Globus pallidus (tissue), 1 donor: ENCODE measurements at regions not wholly inside any gene's neighbourhood (a gene's known extent, or its start where the extent isn't known, plus 50 kb on each side); places are given as distances from the start of the nearest gene placed in this dataset.
"Not testable (repeated sequence)": the region's sequence is repeated elsewhere in the genome, so short reads cannot be mapped to it uniquely, and the experiment has no call there.

ENCODE experiments used
- DNase-seq: peaks from one replicate; pipeline ENCODE4 v3.0.0-alpha.2; 2015; ENCODE audit warnings: low spot score

DNA sequence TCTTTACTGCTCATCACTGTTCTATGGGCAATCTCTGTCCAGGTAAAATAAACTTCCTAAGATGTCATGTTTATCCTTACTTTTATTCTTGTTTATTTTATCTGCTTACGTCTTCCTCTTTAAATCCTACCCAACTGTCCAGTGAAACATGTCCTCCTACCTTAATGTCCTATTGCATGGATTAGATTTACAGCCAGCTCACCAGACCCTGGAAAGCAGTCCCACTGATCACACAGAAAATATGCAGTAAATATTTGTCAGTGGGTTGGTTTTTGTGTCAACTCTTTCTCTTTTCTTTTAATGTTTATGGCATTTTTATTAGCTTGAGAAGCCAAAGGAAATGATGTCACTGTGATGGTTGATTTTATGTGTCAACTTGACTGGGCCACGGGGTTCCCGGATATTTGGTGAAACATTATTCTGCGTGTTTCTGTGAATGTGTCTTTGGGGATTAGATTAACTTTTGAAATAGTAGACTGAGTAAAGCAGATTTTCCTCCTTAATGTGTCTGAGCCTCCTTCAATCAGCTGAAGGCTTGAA is 258.3 kb downstream of the SRGAP2C start:
- DNase-seq, result no peak

GRCh38 chr1:121444096-121444495 is 259.3 kb downstream of the SRGAP2C start:
- no peak for DNase-seq

DNA sequence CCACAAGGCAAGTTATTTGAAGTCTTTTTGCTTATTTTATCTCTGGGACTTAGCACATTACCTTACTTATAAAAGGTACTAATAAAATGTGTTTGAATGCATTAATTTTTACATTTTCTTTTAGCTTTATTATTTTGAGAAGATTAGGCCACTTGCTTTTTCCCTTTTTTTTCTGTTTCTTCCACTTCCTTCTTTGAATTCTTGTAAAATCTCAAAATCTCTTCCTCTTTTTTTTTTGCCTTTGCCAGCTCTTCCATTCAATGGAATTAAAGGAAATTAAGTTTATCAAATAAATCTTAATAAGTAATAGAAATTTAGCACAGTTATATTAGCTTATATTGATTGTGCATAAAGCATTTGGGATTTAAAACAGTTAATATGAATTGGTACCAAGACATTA is 260.9 kb downstream of the SRGAP2C start:
- DNase-seq, result no peak

DNA sequence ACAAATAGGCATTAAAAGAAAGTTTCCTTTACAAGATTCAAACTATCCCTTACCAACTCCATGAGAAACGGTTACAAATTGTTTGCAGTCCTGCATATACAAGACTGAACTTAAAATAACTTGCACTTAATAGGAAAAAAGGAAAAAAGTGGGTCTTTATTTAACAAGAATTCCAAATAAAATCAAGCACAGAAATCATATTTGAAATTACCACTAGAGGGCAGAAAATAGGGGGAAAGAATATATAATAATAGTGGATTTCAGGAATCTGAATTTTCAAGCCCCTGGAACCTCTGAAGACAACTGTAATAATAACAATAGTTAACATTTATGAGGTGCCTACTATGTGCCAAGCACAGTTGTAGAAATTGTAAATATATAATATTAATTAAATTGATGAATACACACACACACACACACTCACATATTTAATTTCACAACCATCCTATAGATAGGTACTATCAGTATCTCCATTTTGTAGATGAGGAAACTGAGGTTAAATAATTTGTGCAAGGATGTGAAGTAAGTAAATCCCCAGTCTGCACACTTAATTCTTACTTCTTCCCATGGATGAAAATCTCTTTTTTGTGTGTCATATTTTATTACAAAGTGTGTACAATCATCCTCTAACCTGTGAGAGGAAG is 262.6 kb downstream of the SRGAP2C start:
- not testable (repeated sequence) for DNase-seq

DNA sequence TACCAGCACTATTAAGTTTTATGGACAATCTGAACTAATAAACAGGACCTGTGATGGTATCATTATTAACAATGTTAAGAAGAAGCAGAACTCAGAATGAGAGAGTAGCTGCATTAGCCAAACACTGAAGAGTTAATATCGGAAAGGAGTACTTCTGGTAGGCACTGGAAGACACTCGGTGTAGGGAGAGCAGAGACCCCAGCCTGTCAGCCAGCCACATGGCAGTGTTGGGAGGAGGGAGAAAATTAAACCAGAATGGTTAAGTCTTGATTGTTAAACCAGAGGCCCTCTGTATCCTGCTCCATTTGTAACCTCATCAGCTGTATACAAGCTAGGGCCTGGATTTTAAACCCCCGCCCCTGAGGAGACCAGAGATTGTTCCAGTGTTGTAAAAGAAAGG is 263.3 kb downstream of the SRGAP2C start:
- DNase-seq, result not testable (repeated sequence)

DNA sequence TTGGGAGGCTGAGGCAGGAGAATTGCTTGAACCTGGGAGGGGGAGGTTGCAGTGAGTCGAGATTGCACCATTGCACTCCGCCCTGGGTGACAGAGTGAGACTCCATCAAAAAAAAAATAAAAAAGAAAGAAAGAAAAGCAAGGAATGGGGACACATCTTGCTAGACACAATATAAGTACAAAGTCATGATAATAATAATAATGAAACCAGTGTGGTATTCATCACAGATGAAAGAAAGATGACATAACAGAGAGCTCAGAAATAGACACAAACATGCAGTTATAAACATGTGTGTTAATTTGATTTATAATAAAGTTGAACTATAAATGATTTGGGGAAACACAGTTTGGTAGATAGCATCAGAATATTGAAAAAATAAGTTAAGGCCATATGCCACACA is 264.1 kb downstream of the SRGAP2C start:
- no peak for DNase-seq

GRCh38 chr1:121452484-121452883 is 267.7 kb downstream of the SRGAP2C start:
- DNase-seq, result no peak

- DNase-seq, result peak; percentile 44
Measured at GRCh38 chr1:121458291-121459048, 273.7 kb downstream of the SRGAP2C start.

- DNase-seq, result no peak
Measured at GRCh38 chr1:121459235-121459634, 274.5 kb downstream of the SRGAP2C start.

- not testable (repeated sequence) for DNase-seq
Measured at GRCh38 chr1:121469395-121469794, 284.6 kb downstream of the SRGAP2C start.

- DNase-seq, result not testable (repeated sequence)
Measured at GRCh38 chr1:121470401-121470800, 285.6 kb downstream of the SRGAP2C start.

DNA sequence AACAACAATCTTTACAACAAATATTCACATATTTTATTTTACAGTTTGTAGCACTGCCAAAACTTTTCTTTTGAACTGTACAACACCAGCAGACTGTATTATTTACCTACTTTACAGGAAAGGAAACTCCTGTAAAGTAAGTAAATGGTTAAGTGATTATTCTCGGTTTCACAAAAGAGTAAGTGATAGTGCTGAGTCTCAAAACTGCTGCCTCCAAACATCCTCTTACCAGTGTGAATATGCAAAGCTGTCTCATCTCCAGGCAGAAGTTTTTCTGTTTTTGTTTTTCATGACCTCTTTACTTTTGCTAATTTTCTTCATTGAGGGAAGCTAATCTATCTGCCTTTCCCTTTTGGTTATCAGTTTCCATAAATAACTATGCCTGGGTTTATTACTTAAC is 286.7 kb downstream of the SRGAP2C start:
- no peak for DNase-seq

GRCh38 chr1:121472017-121472416 is 287.2 kb downstream of the SRGAP2C start:
- no peak for DNase-seq

GRCh38 chr1:121483234-121483633 is 298.5 kb downstream of the SRGAP2C start:
- no peak for DNase-seq

- no peak for DNase-seq
Measured at GRCh38 chr1:121483961-121484424, 299.2 kb downstream of the SRGAP2C start.

- DNase-seq, result not testable (repeated sequence)
Measured at GRCh38 chr1:121494796-121495195, 310.0 kb downstream of the SRGAP2C start.

GRCh38 chr1:121511455-121511854 is 326.7 kb downstream of the SRGAP2C start:
- DNase-seq, result peak; percentile 16

- not testable (repeated sequence) for DNase-seq
Measured at GRCh38 chr1:121511876-121512275, 327.1 kb downstream of the SRGAP2C start.

- no peak for DNase-seq
Measured at GRCh38 chr1:121515235-121515634, 330.5 kb downstream of the SRGAP2C start.

- DNase-seq, result peak; percentile 43
Measured at GRCh38 chr1:121516234-121516967, 331.6 kb downstream of the SRGAP2C start.

DNA sequence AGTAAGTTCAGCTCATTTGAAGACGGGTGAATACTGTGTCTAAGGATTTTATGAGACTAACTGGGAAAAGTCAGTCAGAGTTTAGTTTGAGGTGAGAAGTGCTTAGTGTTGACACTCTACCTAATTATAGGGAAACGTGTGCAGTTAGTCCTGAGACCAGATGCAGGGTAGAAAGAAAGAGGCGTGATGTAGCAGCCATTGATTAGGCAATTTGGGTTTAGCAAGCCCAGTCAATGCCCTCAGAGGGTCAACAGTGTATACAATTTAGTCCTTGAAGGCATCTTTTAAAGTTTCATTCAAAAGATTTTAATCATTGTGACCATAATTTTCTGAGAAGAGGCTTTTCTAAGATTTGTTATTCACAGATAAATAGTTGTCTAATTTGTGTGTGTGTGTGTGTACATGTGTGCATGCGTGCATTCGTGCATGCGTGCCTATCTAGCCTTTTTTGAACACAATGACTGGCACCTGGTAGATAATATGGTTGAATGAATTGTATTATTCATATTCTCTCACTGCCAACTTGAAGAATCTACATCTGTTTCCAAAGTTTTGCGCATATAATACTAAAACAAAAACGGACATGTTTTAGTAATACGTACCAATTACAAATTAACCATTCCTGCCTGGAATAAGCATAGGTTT is 332.9 kb downstream of the SRGAP2C start:
- DNase-seq, result no peak

DNA sequence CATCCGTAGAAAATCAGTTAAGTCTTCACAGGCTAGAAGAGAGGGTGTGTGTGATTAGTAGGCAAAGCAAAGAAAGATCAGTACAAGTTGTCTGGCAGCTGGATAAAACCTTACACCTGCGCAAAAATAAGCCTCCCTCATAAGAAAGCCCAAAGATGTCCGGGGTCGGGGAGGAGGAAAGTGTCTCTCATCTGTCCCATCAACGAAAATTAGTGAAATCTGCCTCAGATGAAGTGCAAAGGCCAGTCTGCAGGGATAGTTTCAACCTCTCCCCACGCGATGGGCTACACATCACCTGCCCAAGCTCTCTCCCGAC is 333.9 kb downstream of the SRGAP2C start:
- no peak for DNase-seq
